Mucosa of descending colon (tissue), 3 donors: ENCODE measurements at regions not wholly inside any gene's neighbourhood (a gene's known extent, or its start where the extent isn't known, plus 50 kb on each side); places are given as distances from the start of the nearest gene placed in this dataset.

Experiments
- ATAC-seq: fragments of 200-7000 bp; cut with Tn5 transposase; one replicate; pipeline ENCODE4 v1.9.1; 2020; ENCODE audit warnings: mild to moderate bottlenecking, moderate library complexity
- DNase-seq, 3 donors: peaks; one replicate each; pipeline ENCODE4 v3.0.0-alpha.2; 2020
- H3K36me3 ChIP-seq: fragments of 200-600 bp; one replicate; pipeline ENCODE4 v1.8.0; 2021; ENCODE audit warnings: low read depth, mild to moderate bottlenecking
- H3K4me1 ChIP-seq: fragments of 200-600 bp; one replicate; pipeline ENCODE4 v1.8.0; 2021; ENCODE audit warnings: low read depth, mild to moderate bottlenecking
- H3K4me3 ChIP-seq: fragments of 200-600 bp; one replicate; pipeline ENCODE4 v1.8.0; 2021; ENCODE audit warnings: mild to moderate bottlenecking
- H3K9me3 ChIP-seq: fragments of 200-600 bp; one replicate; pipeline ENCODE4 v1.8.0; 2021; ENCODE audit warnings: mild to moderate bottlenecking
- CTCF ChIP-seq: fragments of 200-600 bp; IDR thresholded peaks from one replicate; pipeline ENCODE4 v1.8.0; 2022; ENCODE audit warnings: antibody characterized with exemption, mild to moderate bottlenecking
- intact Hi-C, 2 donors: fragments of 100-400 bp; cut with DNase I in 1 of 2; cut with micrococcal nuclease in 1 of 2; formaldehyde crosslinking; loops; one replicate each; pipeline versions ENCODE4 v1.11.0 to v1.11.1; 2022; cut with DNase I, micrococcal nuclease
- donor health status: DM: no; HTN: no; CAD: no; lungs with moderate emphysema.
- donor health status: DM: no; HTN: no; CAD: no.
- donor health status: DM: no; HTN: yes; CAD: no.

- ATAC-seq = peak; percentile 94
- intact Hi-C loops = no loop called here
- Histone ChIP-seq H3K4me1 (peaks cover 8% of the 10 kb centered on the region), H3K4me3 (no peak overlapping the region), H3K9me3 (no peaks in the 10 kb centered on the region), H3K36me3 (no peaks in the 10 kb centered on the region)
- no peak for TF ChIP-seq CTCF
- peak; percentile 78 to 89 (median 87) for DNase-seq
Observed at GRCh38 chr6:4647414-4648365, 128.5 kb upstream of the CDYL start.

GRCh38 chr6:4645713-4646360 is 130.4 kb upstream of the CDYL start:
- no peaks in the 10 kb centered on the region for H3K36me3 ChIP-seq
- ATAC-seq = peak; percentile 62
- no peak for TF ChIP-seq CTCF
- no peak overlapping the region for H3K4me3 ChIP-seq
- H3K4me1 ChIP-seq = peaks cover 8% of the 10 kb centered on the region
- intact Hi-C loops = no loop called here
- no peaks in the 10 kb centered on the region for H3K9me3 ChIP-seq
- DNase-seq = no peak

GRCh38 chr6:4644996-4645395 is 131.2 kb upstream of the CDYL start:
- no peak for TF ChIP-seq CTCF
- ATAC-seq = peak; percentile 64
- no peaks in the 10 kb centered on the region for H3K36me3 ChIP-seq
- peaks cover 8% of the 10 kb centered on the region for H3K4me1 ChIP-seq
- intact Hi-C loops = no loop called here
- DNase-seq = no peak
- no peak overlapping the region for H3K4me3 ChIP-seq
- H3K9me3 ChIP-seq = no peaks in the 10 kb centered on the region

- DNase-seq (no peak), ATAC-seq (no peak)
- no peaks in the 10 kb centered on the region for H3K4me1 ChIP-seq
- H3K36me3 ChIP-seq = no peaks in the 10 kb centered on the region
- H3K9me3 ChIP-seq = no peaks in the 10 kb centered on the region
- TF ChIP-seq CTCF = no peak
- intact Hi-C loops = no loop called here
- H3K4me3 ChIP-seq = no peak overlapping the region
Observed at GRCh38 chr6:4641461-4641860, 134.7 kb upstream of the CDYL start.

GRCh38 chr6:4640139-4640538 is 136.1 kb upstream of the CDYL start:
- H3K9me3 ChIP-seq = no peaks in the 10 kb centered on the region
- H3K4me3 ChIP-seq = no peak overlapping the region
- intact Hi-C loops = no loop called here
- DNase-seq (no peak), ATAC-seq (no peak)
- H3K36me3 ChIP-seq = no peaks in the 10 kb centered on the region
- no peaks in the 10 kb centered on the region for H3K4me1 ChIP-seq
- TF ChIP-seq CTCF = no peak
